OCI-LY1 (cell line): ENCODE measurements at regions not wholly inside any gene's neighbourhood (a gene's known extent, or its start where the extent isn't known, plus 50 kb on each side); places are given as distances from the start of the nearest gene placed in this dataset.
A peak's percentile ranks its signal among the peaks of the same experiment; 100 is the strongest.

Experiments
- H2AFZ ChIP-seq: fragments of 200-600 bp; sonication (generic), shearing (Covaris generic); 2 replicates; pipeline ENCODE4 v1.6.0; 2014; ENCODE audit warnings: antibody characterized with exemption, mild to moderate bottlenecking, low read length
- H3F3A ChIP-seq: fragments of 200-600 bp; sonication (generic), shearing (Covaris generic); 2 replicates; pipeline ENCODE4 v1.6.0; 2014; ENCODE audit warnings: mild to moderate bottlenecking, antibody characterized with exemption, low read length, moderate library complexity; ENCODE audit not compliant: insufficient read depth
- H3K27ac ChIP-seq: fragments of 200-600 bp; sonication (generic); 2 replicates; pipeline ENCODE4 v1.5.1; 2014; ENCODE audit warnings: low read length, mixed run types, mild to moderate bottlenecking, low read depth; ENCODE audit not compliant: poor library complexity, severe bottlenecking
- H3K27me3 ChIP-seq: fragments of 200-600 bp; sonication (generic); 2 replicates; pipeline ENCODE4 v1.6.0; 2014; ENCODE audit warnings: antibody characterized with exemption, mild to moderate bottlenecking, low read length, moderate library complexity; ENCODE audit not compliant: insufficient read depth
- H3K36me3 ChIP-seq: fragments of 200-600 bp; sonication (generic); 2 replicates; pipeline ENCODE4 v1.6.1; 2014; ENCODE audit warnings: mild to moderate bottlenecking, antibody characterized with exemption, low read length, moderate library complexity, mixed read lengths; ENCODE audit not compliant: insufficient read depth
- H3K4me1 ChIP-seq: fragments of 200-600 bp; sonication (generic); 2 replicates; pipeline ENCODE4 v1.5.1; 2014; ENCODE audit warnings: mild to moderate bottlenecking, low read length, moderate library complexity; ENCODE audit not compliant: insufficient read depth, severe bottlenecking
- H3K4me2 ChIP-seq: fragments of 200-600 bp; sonication (generic), shearing (Covaris generic); 2 replicates; pipeline ENCODE4 v1.6.1; 2014; ENCODE audit warnings: low read length
- H3K4me3 ChIP-seq: fragments of 200-600 bp; sonication (generic); 2 replicates; pipeline ENCODE4 v1.5.1; 2014; ENCODE audit warnings: low read length, low read depth, mild to moderate bottlenecking, mixed read lengths; ENCODE audit not compliant: poor library complexity, severe bottlenecking
- H3K79me2 ChIP-seq: fragments of 200-600 bp; shearing (Covaris generic); 2 replicates; pipeline ENCODE4 v1.6.1; 2016; ENCODE audit warnings: mixed run types, low read length, mixed read lengths; ENCODE audit not compliant: insufficient read depth
- H3K9ac ChIP-seq: fragments of 200-600 bp; sonication (generic), shearing (Covaris generic); 2 replicates; pipeline ENCODE4 v1.6.1; 2014; ENCODE audit warnings: mild to moderate bottlenecking, low read length, mixed read lengths
- H3K9me2 ChIP-seq: fragments of 200-600 bp; sonication (generic), shearing (Covaris generic); 2 replicates; pipeline ENCODE4 v1.6.1; 2014; ENCODE audit warnings: low read depth, mild to moderate bottlenecking, low read length, mixed read lengths
- H3K9me3 ChIP-seq: fragments of 200-600 bp; shearing (Covaris generic); 2 replicates; pipeline ENCODE4 v1.6.1; 2014; ENCODE audit warnings: low read length, mixed read lengths
- H4K20me1 ChIP-seq: fragments of 200-600 bp; sonication (generic), shearing (Covaris generic); 2 replicates; pipeline ENCODE4 v1.6.0; 2016; ENCODE audit warnings: mild to moderate bottlenecking, low read length; ENCODE audit not compliant: insufficient read depth
- CTCF ChIP-seq: fragments of 200-600 bp; sonication (generic), shearing (Covaris generic); IDR thresholded peaks from 2 replicates; pipeline ENCODE4 v1.5.1; 2017; ENCODE audit warnings: mild to moderate bottlenecking, antibody characterized with exemption, low read length, moderate library complexity, mixed read lengths
- EZH2 ChIP-seq: fragments of 200-600 bp; sonication (generic), shearing (Covaris generic); IDR thresholded peaks from 2 replicates; pipeline ENCODE4 v1.8.0; 2017; ENCODE audit warnings: borderline replicate concordance, mixed run types, mild to moderate bottlenecking, antibody characterized with exemption, low read length, moderate library complexity, mixed read lengths

GRCh38 chr14:38139926-38140325 is 67.8 kb upstream of the SSTR1 start:
- Histone ChIP-seq H3K4me3 (no peak overlapping the region), H3K27me3 (no peaks in the 10 kb centered on the region), H3K9me3 (no peaks in the 10 kb centered on the region), H3K36me3 (no peaks in the 10 kb centered on the region), H3K4me2 (no peak overlapping the region), H3F3A (no peaks in the 10 kb centered on the region), H3K9me2 (no peaks in the 10 kb centered on the region), H2AFZ (no peak overlapping the region), H3K4me1 (peaks cover 78% of the 10 kb centered on the region), H3K27ac (no peak overlapping the region), H3K79me2 (no peaks in the 10 kb centered on the region), H4K20me1 (no peaks in the 10 kb centered on the region), H3K9ac (no peak overlapping the region)
- TF ChIP-seq EZH2 (no peak), CTCF (no peak)

GRCh38 chr14:38143170-38143569 is 64.5 kb upstream of the SSTR1 start:
- H3K4me2 ChIP-seq: peak overlapping the region; percentile 36
- H3K9ac ChIP-seq: no peak overlapping the region
- no peak for TF ChIP-seq CTCF
- no peak for TF ChIP-seq EZH2
- H3K9me3 ChIP-seq: no peaks in the 10 kb centered on the region
- H3F3A ChIP-seq: no peaks in the 10 kb centered on the region
- H3K27ac ChIP-seq: no peak overlapping the region
- H3K27me3 ChIP-seq: no peaks in the 10 kb centered on the region
- H2AFZ ChIP-seq: peak overlapping the region; percentile 16; the same call in 1 of the 2 replicates
- no peaks in the 10 kb centered on the region for H4K20me1 ChIP-seq
- H3K4me1 ChIP-seq: peaks cover 76% of the 10 kb centered on the region
- H3K36me3 ChIP-seq: no peaks in the 10 kb centered on the region
- no peaks in the 10 kb centered on the region for H3K79me2 ChIP-seq
- no peaks in the 10 kb centered on the region for H3K9me2 ChIP-seq
- no peak overlapping the region for H3K4me3 ChIP-seq

DNA sequence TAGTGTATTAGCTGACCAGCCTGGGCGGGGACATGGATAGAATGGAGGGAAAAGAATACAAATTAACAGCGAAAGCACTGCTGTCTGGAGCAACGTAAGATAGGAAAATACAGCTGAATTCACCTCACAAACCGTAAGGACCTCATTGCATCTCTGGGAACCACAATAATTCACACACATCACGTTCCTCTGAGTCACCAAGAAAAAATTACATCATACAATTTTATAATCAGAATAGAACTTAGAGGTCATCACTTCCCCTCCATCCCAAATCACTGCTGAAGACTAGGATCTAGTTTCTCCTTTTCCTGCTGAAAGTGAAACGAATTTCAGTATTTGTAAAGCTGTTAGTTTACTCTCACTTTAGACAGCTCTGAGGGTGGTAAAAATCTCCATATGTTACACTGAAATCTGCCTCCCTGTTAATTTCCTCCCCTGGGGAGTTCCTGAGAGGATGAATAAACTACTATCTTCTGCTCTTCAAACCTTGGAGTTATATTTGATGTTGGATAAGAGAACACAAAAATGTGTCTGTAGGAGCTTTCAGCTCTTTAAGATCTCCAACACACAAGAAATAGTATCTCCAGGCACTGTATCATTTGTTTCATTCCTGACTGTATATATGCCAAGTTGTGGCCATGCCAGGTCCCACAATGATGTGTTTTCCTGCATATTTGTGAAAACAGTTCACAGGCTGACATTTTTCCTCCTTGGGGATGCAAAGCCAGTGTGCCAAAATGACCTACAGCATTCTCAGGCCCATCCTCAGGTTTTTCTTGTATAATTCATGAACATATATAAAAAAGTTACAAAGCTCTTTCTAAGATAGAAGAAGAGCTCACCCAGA is 63.8 kb upstream of the SSTR1 start:
- Histone ChIP-seq H3K27ac (peak overlapping the region; percentile 11), H3K4me3 (no peak overlapping the region), H3K9ac (no peak overlapping the region), H3K79me2 (no peaks in the 10 kb centered on the region), H2AFZ (peak overlapping the region; percentile 16; the same call in 1 of the 2 replicates), H4K20me1 (no peaks in the 10 kb centered on the region), H3K4me2 (peak overlapping the region; percentile 36), H3K4me1 (peaks cover 69% of the 10 kb centered on the region), H3K27me3 (no peaks in the 10 kb centered on the region), H3F3A (no peaks in the 10 kb centered on the region), H3K36me3 (no peaks in the 10 kb centered on the region), H3K9me2 (no peaks in the 10 kb centered on the region), H3K9me3 (no peaks in the 10 kb centered on the region)
- TF ChIP-seq EZH2 (no peak), CTCF (no peak)
